ENCODE measurements at regions not wholly inside any gene's neighbourhood (a gene's known extent, or its start where the extent isn't known, plus 50 kb on each side); places are given as distances from the start of the nearest gene placed in this dataset.
"Not testable (repeated sequence)": the region's sequence is repeated elsewhere in the genome, so short reads cannot be mapped to it uniquely, and the experiment has no call there.

GRCh38 chr5:67873935-67874334 lies 341.6 kb upstream of the PIK3R1 start:
- ATAC-seq = no peak
- no peak for TF ChIP-seq CSRNP3 (CRISPR knock-in tag; IDR thresholded peaks at IDR 0.05)
- TF ChIP-seq GLIS3 (CRISPR knock-in tag; IDR thresholded peaks at IDR 0.05) = no peak
- no peak for TF ChIP-seq ISL1 (CRISPR knock-in tag; IDR thresholded peaks at IDR 0.05)

DNA sequence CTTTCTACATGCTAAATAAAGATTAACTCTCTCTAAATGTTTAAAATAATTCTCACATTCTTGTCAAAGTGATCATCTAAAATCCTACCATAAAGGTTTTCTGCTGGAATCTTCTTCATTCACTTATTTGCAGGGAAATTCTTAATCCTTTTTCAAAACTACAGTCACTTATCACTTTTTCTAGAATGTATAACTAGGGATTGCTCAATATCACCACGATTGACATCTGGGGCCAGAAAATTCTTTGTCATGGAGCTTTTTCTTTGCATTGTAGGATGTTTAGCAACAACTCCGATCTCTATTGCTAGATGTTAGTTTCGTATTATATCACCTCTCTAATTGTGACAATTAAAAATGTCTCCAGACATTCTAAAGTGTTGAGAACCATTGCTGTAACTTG lies 344.9 kb upstream of the PIK3R1 start:
- no peak for ATAC-seq
- no peak for TF ChIP-seq SNAI2 (CRISPR knock-in tag; IDR thresholded peaks at IDR 0.05)
- no peak for TF ChIP-seq CREB5 (CRISPR knock-in tag; IDR thresholded peaks at IDR 0.05; ENCODE audit: low read depth)
- no peak for TF ChIP-seq ESRRG (CRISPR knock-in tag; IDR thresholded peaks at IDR 0.05)
- TF ChIP-seq ZNF565 (CRISPR knock-in tag; conservative IDR thresholded peaks at IDR 0.05; ENCODE audit: low read depth) = no peak
- no peak for TF ChIP-seq ISL1 (CRISPR knock-in tag; IDR thresholded peaks at IDR 0.05)
- no peak for TF ChIP-seq RARB (CRISPR knock-in tag; IDR thresholded peaks at IDR 0.05)
- no peak for TF ChIP-seq ZFP3 (CRISPR knock-in tag; IDR thresholded peaks at IDR 0.05)
- TF ChIP-seq OSR1 (CRISPR knock-in tag; IDR thresholded peaks at IDR 0.05) = no peak

DNA sequence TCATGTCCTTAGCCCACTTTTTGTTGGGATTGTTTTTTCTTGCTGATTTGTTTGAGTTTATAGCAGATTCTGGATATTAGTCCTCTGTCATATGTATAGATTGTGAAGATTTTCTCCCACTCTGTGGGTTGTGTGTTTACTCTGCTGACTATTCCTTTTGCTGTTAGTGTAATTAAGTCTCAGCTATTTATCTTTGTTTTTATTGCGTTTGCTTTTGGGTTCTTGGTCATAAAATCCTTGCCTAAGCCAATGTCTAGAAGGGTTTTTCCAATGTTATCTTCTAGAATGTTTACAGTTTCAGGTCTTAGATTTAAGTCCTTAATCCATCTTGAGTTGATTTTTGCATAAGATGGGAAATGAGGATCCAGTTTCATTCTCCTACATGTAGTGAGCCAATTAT lies 351.2 kb upstream of the PIK3R1 start:
- ATAC-seq = not testable (repeated sequence)

DNA sequence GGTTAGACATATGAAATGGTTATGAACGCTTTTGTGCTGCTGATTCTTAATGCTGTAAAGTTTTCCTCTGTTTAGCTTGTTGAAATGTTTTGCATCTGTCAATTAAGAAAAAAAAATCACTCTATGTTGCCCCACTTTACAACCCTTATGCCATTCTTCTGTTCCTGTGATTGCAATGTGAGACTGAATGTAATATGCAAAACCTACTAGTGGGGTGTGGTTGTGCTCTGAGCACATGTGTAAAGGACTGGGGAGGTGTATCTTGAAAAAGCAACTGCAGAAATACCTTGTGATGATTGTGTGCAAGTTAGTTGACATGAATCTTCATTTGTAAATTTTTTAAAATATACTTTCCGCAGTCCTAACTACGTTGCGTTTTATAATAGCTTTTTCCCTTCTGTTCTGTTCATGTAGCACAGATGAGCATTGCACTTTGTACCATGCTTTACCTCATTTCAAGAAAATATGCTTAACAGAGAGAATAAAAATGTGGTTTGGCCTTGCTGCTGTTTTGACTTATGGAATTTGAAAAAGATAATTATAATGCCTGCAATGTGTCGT lies 357.0 kb upstream of the PIK3R1 start:
- no peak for ATAC-seq
- TF ChIP-seq ISL1 (CRISPR knock-in tag; IDR thresholded peaks at IDR 0.05) (no peak), ZC3H10 (CRISPR knock-in tag; IDR thresholded peaks at IDR 0.05) (no peak), GLIS3 (CRISPR knock-in tag; IDR thresholded peaks at IDR 0.05) (no peak), SNAI2 (CRISPR knock-in tag; IDR thresholded peaks at IDR 0.05) (no peak), PPARA (CRISPR knock-in tag; IDR thresholded peaks at IDR 0.05; ENCODE audit: borderline replicate concordance) (no peak), ARNTL (CRISPR knock-in tag; IDR thresholded peaks at IDR 0.05; ENCODE audit: borderline replicate concordance, low read depth) (no peak), CSDC2 (CRISPR knock-in tag; IDR thresholded peaks at IDR 0.05) (no peak), OSR1 (CRISPR knock-in tag; IDR thresholded peaks at IDR 0.05) (no peak), ESRRG (CRISPR knock-in tag; IDR thresholded peaks at IDR 0.05) (no peak), TCF4 (CRISPR knock-in tag; IDR thresholded peaks at IDR 0.05; ENCODE audit: borderline replicate concordance) (no peak), RARB (CRISPR knock-in tag; IDR thresholded peaks at IDR 0.05) (no peak)
- TF ChIP-seq, protein P1, sequence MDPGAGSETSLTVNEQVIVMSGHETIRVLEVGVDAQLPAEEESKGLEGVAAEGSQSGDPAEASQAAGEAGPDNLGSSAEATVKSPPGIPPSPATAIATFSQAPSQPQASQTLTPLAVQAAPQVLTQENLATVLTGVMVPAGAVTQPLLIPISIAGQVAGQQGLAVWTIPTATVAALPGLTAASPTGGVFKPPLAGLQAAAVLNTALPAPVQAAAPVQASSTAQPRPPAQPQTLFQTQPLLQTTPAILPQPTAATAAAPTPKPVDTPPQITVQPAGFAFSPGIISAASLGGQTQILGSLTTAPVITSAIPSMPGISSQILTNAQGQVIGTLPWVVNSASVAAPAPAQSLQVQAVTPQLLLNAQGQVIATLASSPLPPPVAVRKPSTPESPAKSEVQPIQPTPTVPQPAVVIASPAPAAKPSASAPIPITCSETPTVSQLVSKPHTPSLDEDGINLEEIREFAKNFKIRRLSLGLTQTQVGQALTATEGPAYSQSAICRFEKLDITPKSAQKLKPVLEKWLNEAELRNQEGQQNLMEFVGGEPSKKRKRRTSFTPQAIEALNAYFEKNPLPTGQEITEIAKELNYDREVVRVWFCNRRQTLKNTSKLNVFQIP (CRISPR knock-in tag; IDR thresholded peaks at IDR 0.05; ENCODE audit: borderline replicate concordance, low read depth) = no peak
- TF ChIP-seq, protein P2, sequence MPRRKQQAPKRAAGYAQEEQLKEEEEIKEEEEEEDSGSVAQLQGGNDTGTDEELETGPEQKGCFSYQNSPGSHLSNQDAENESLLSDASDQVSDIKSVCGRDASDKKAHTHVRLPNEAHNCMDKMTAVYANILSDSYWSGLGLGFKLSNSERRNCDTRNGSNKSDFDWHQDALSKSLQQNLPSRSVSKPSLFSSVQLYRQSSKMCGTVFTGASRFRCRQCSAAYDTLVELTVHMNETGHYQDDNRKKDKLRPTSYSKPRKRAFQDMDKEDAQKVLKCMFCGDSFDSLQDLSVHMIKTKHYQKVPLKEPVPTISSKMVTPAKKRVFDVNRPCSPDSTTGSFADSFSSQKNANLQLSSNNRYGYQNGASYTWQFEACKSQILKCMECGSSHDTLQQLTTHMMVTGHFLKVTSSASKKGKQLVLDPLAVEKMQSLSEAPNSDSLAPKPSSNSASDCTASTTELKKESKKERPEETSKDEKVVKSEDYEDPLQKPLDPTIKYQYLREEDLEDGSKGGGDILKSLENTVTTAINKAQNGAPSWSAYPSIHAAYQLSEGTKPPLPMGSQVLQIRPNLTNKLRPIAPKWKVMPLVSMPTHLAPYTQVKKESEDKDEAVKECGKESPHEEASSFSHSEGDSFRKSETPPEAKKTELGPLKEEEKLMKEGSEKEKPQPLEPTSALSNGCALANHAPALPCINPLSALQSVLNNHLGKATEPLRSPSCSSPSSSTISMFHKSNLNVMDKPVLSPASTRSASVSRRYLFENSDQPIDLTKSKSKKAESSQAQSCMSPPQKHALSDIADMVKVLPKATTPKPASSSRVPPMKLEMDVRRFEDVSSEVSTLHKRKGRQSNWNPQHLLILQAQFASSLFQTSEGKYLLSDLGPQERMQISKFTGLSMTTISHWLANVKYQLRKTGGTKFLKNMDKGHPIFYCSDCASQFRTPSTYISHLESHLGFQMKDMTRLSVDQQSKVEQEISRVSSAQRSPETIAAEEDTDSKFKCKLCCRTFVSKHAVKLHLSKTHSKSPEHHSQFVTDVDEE (CRISPR knock-in tag; IDR thresholded peaks at IDR 0.05) = no peak

DNA sequence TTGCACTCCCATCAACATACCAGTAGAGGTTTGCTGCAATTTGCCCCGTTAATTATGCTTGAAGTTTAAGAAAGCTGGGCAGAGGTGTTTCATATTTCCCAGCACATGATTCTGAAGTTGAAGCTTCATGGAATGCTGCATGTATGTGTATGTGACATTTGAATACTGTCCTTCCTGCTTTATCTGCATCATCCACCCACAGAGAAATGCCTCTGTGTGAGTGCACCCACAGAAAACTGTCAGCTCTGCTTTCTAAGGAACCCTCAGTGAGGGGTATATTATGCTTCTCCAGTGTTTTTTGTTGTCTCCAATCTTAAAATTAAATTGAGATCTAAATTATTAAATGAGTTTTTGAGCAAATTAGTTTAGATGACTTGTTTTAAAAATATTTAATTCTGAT lies 358.1 kb upstream of the PIK3R1 start:
- ATAC-seq = no peak
- TF ChIP-seq SNAI2 (CRISPR knock-in tag; IDR thresholded peaks at IDR 0.05) = no peak
- TF ChIP-seq ZNF8 (CRISPR knock-in tag; IDR thresholded peaks at IDR 0.05) = no peak
- no peak for TF ChIP-seq ZNF565 (CRISPR knock-in tag; conservative IDR thresholded peaks at IDR 0.05; ENCODE audit: low read depth)
- no peak for TF ChIP-seq ZNF70 (CRISPR knock-in tag; IDR thresholded peaks at IDR 0.05)
- no peak for TF ChIP-seq CSRNP3 (CRISPR knock-in tag; IDR thresholded peaks at IDR 0.05)
- no peak for TF ChIP-seq ISL1 (CRISPR knock-in tag; IDR thresholded peaks at IDR 0.05)
- no peak for TF ChIP-seq TCF4 (CRISPR knock-in tag; IDR thresholded peaks at IDR 0.05; ENCODE audit: borderline replicate concordance)
- TF ChIP-seq ARNTL (CRISPR knock-in tag; IDR thresholded peaks at IDR 0.05; ENCODE audit: borderline replicate concordance, low read depth) = no peak
- no peak for TF ChIP-seq PATZ1 (CRISPR knock-in tag; IDR thresholded peaks at IDR 0.05; ENCODE audit: borderline replicate concordance)
- TF ChIP-seq ZC3H10 (CRISPR knock-in tag; IDR thresholded peaks at IDR 0.05) = no peak
- no peak for TF ChIP-seq CSDC2 (CRISPR knock-in tag; IDR thresholded peaks at IDR 0.05)
- TF ChIP-seq OSR1 (CRISPR knock-in tag; IDR thresholded peaks at IDR 0.05) = no peak
- TF ChIP-seq TOX (CRISPR knock-in tag; IDR thresholded peaks at IDR 0.05; ENCODE audit: borderline replicate concordance) = no peak
- TF ChIP-seq BACH2 (CRISPR knock-in tag; IDR thresholded peaks at IDR 0.05; ENCODE audit: borderline replicate concordance) = no peak

All from SK-N-SH treated with all-trans-retinoic acid at 6 μM for 48 hours (cell line).